ENCODE measurements at regions not wholly inside any gene's neighbourhood (a gene's known extent, or its start where the extent isn't known, plus 50 kb on each side); places are given as distances from the start of the nearest gene placed in this dataset.

DNA sequence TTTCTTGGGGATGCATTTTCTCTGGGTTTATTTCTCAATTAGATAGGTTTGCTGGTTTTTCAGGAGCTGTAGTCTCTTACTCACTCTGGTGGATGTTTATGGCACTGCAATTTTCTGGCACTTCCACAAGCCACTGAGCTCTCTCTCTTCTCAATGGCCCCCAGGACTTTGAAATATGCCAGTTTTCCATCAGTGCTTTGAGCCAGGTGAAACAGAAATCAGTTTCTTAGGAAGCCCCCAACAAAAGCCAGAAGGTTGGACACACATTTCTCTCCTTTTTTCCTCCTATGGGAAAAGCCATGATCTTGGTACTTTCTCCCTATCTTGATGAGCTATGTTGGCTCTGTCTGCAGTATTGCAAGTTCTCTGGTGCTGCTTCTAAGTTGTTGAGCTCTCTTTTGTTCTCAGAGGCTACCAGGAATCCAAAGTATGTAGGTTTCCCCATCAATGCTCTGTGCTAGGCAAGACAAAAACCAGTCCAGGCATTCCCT is 90.7 kb upstream of the SMIM36 start:
- H3K4me1 ChIP-seq (ENCODE audit: insufficient read depth, low read length), result no peaks in the 10 kb centered on the region
- Mint-ChIP-seq H3K27me3 (peaks cover 33% of the 10 kb centered on the region), H3K27ac (no peak overlapping the region), H3K9me3 (peaks cover 14% of the 10 kb centered on the region), H3K4me1 (ENCODE audit: low read depth) (no peaks in the 10 kb centered on the region), H3K4me3 (no peak overlapping the region), H3K36me3 (ENCODE audit: low read depth) (no peaks in the 10 kb centered on the region)
- no peak overlapping the region for H3K27ac ChIP-seq (ENCODE audit: low read depth in 1 of 2, low read length in 2 of 2)
- H3K27me3 ChIP-seq (ENCODE audit: control insufficient read depth in 1 of 2, insufficient read depth in 2 of 2, low read length in 2 of 2), result peaks cover 0 to 6% of the 10 kb centered on the region in 2 experiments
- DNase-seq (peak in 5 of 14 experiments; percentile 5 to 65 (median 54)), ATAC-seq (ENCODE audit: poor library complexity) (peak; percentile 37)
- no peak overlapping the region for H3K4me3 ChIP-seq (ENCODE audit: low read length)
- H3K36me3 ChIP-seq (ENCODE audit: insufficient read depth, low read length), result no peaks in the 10 kb centered on the region
- ChIA-PET POLR2A (interaction anchor here (1.6 kb wide), 1 partner anchor 11 kb away, joined by 3 read pairs; no protein-coding TSS in a partner anchor), CTCF (interaction anchor here (0.6 to 3.3 kb wide), 8 partner anchors 8 to 116 kb away, joined by 4 to 33 read pairs (median 4); no protein-coding TSS in a partner anchor)
- H3K9me3 ChIP-seq (ENCODE audit: control insufficient read depth in 1 of 2, insufficient read depth in 1 of 2, low read length in 2 of 2), result peaks cover 0 to 20% of the 10 kb centered on the region in 2 experiments
- intact Hi-C loops (cut with DNase I, micrococcal nuclease), result loop anchor here (1.0 to 2.0 kb wide), 2 partner anchors 75 to 76 kb away; no protein-coding TSS in a partner anchor
- TF ChIP-seq, protein P1, sequence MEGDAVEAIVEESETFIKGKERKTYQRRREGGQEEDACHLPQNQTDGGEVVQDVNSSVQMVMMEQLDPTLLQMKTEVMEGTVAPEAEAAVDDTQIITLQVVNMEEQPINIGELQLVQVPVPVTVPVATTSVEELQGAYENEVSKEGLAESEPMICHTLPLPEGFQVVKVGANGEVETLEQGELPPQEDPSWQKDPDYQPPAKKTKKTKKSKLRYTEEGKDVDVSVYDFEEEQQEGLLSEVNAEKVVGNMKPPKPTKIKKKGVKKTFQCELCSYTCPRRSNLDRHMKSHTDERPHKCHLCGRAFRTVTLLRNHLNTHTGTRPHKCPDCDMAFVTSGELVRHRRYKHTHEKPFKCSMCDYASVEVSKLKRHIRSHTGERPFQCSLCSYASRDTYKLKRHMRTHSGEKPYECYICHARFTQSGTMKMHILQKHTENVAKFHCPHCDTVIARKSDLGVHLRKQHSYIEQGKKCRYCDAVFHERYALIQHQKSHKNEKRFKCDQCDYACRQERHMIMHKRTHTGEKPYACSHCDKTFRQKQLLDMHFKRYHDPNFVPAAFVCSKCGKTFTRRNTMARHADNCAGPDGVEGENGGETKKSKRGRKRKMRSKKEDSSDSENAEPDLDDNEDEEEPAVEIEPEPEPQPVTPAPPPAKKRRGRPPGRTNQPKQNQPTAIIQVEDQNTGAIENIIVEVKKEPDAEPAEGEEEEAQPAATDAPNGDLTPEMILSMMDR (IDR thresholded peaks at IDR 0.05), result peak; percentile 18

GRCh38 chr17:55598495-55598894 is 87.2 kb upstream of the SMIM36 start:
- no peak for ATAC-seq (ENCODE audit: poor library complexity)

DNA sequence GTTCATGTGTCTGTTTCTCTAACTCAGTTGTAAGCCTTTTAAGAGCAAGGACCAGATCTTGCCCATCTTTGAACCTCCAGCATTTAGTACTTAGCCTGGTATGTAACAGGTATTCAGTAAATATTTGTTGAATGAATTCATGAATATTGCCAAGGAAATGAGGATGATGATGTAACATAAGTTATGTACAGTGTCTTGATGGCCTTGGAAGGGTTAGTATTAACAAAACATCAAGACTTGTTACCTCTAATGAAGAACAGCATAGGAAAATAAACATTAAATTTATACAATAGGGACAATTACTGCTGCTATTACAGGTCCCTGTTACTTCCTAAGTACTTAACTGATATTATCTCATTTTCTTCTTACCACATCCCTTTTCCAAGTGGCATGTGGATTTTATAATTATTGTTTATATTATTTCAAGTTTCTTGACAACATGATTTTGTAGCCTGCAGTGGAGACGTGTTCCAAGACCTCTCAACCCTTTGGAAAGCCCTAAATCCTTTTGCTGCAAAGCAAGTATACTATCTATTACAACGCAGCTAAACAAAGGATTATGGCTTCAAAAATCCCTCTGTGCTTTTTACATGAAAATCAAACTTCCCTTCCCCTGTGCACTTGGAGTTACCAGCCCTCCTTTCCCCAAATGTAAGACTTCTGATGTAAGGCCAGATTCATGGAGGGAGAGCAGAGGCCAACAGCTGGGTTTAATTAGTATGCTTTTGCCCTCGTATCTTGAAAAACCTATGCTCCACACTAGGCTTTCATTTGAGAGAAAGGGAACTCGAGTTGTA is 77.4 kb upstream of the SMIM36 start:
- CTCF ChIA-PET, result no interaction called here
- DNase-seq, result no peak
- Histone ChIP-seq H3K9me3 (ENCODE audit: control insufficient read depth in 1 of 2, insufficient read depth in 1 of 2, low read length in 2 of 2) (no peaks in the 10 kb centered on the region), H3K27ac (ENCODE audit: low read depth in 1 of 2, low read length in 2 of 2) (no peak overlapping the region), H3K27me3 (ENCODE audit: control insufficient read depth in 1 of 2, insufficient read depth in 2 of 2, low read length in 2 of 2) (no peaks in the 10 kb centered on the region), H3K4me1 (ENCODE audit: insufficient read depth, low read length) (peaks cover 3% of the 10 kb centered on the region), H3K4me3 (ENCODE audit: low read length) (no peak overlapping the region), H3K36me3 (ENCODE audit: insufficient read depth, low read length) (no peaks in the 10 kb centered on the region)
- Mint-ChIP-seq H3K9me3 (no peaks in the 10 kb centered on the region), H3K4me3 (no peak overlapping the region), H3K36me3 (ENCODE audit: low read depth) (no peaks in the 10 kb centered on the region), H3K4me1 (ENCODE audit: low read depth) (no peaks in the 10 kb centered on the region), H3K27ac (no peak overlapping the region), H3K27me3 (no peaks in the 10 kb centered on the region)
- POLR2A ChIA-PET, result no interaction called here
- TF ChIP-seq, protein P1 (IDR thresholded peaks at IDR 0.05), result no peak
- no peak for ATAC-seq (ENCODE audit: poor library complexity)
- intact Hi-C loops (cut with DNase I, micrococcal nuclease), result loop anchor here in 1 of 2 experiments (10.0 kb wide), 1 partner anchor 64 kb away; no protein-coding TSS in a partner anchor

More at GRCh38 chr17:55598495-55598894, 87.2 kb upstream of the SMIM36 start:
- Mint-ChIP-seq H3K27me3 (peaks cover 8% of the 10 kb centered on the region), H3K9me3 (peaks cover 14% of the 10 kb centered on the region), H3K4me3 (no peak overlapping the region), H3K4me1 (ENCODE audit: low read depth) (no peaks in the 10 kb centered on the region), H3K27ac (no peak overlapping the region), H3K36me3 (ENCODE audit: low read depth) (no peaks in the 10 kb centered on the region)
- H3K9me3 ChIP-seq (ENCODE audit: control insufficient read depth in 1 of 2, insufficient read depth in 1 of 2, low read length in 2 of 2), result peaks cover 0 to 26% of the 10 kb centered on the region in 2 experiments
- ChIA-PET POLR2A (no interaction called here), CTCF (no interaction called here)
- H3K4me3 ChIP-seq (ENCODE audit: low read length), result no peak overlapping the region
- H3K27ac ChIP-seq (ENCODE audit: low read depth in 1 of 2, low read length in 2 of 2), result no peak overlapping the region
- H3K27me3 ChIP-seq (ENCODE audit: control insufficient read depth in 1 of 2, insufficient read depth in 2 of 2, low read length in 2 of 2), result no peaks in the 10 kb centered on the region
- TF ChIP-seq, protein P1 (IDR thresholded peaks at IDR 0.05), result no peak
- DNase-seq, result no peak
- intact Hi-C loops (cut with DNase I, micrococcal nuclease), result no loop called here
- H3K36me3 ChIP-seq (ENCODE audit: insufficient read depth, low read length), result no peaks in the 10 kb centered on the region
- no peaks in the 10 kb centered on the region for H3K4me1 ChIP-seq (ENCODE audit: insufficient read depth, low read length)
